DOHH2 (cell line): ENCODE measurements at regions not wholly inside any gene's neighbourhood (a gene's known extent, or its start where the extent isn't known, plus 50 kb on each side); places are given as distances from the start of the nearest gene placed in this dataset.

Experiments
- EZH2phosphoT487 ChIP-seq: fragments of 200-600 bp; sonication (generic); IDR thresholded peaks from 2 replicates; pipeline ENCODE4 v1.6.1; 2017; ENCODE audit warnings: borderline replicate concordance, mild to moderate bottlenecking, antibody characterized with exemption, low read length, moderate library complexity, mixed read lengths
- TF ChIP-seq, protein P1 (sequence below): fragments of 200-600 bp; sonication (generic); IDR thresholded peaks from one replicate; pipeline ENCODE4 v1.5.1; 2014; ENCODE audit warnings: antibody characterized with exemption, mild to moderate bottlenecking, low read depth, low read length; ENCODE audit not compliant: poor library complexity, severe bottlenecking

- TF ChIP-seq, protein P1, sequence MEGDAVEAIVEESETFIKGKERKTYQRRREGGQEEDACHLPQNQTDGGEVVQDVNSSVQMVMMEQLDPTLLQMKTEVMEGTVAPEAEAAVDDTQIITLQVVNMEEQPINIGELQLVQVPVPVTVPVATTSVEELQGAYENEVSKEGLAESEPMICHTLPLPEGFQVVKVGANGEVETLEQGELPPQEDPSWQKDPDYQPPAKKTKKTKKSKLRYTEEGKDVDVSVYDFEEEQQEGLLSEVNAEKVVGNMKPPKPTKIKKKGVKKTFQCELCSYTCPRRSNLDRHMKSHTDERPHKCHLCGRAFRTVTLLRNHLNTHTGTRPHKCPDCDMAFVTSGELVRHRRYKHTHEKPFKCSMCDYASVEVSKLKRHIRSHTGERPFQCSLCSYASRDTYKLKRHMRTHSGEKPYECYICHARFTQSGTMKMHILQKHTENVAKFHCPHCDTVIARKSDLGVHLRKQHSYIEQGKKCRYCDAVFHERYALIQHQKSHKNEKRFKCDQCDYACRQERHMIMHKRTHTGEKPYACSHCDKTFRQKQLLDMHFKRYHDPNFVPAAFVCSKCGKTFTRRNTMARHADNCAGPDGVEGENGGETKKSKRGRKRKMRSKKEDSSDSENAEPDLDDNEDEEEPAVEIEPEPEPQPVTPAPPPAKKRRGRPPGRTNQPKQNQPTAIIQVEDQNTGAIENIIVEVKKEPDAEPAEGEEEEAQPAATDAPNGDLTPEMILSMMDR: no peak
- no peak for TF ChIP-seq EZH2phosphoT487
These were observed 148.3 kb upstream of the SLC24A2 start for GRCh38 chr9:19937121-19937520.
